Psoas muscle (tissue), 7 donors: ENCODE measurements at regions not wholly inside any gene's neighbourhood (a gene's known extent, or its start where the extent isn't known, plus 50 kb on each side); places are given as distances from the start of the nearest gene placed in this dataset.

Experiments used
- ATAC-seq, 4 donors: fragments of 200-7000 bp; cut with Tn5 transposase; one replicate each; pipeline ENCODE4 v1.9.1; 2020; ENCODE audit warnings: moderate library complexity in 3 of 4, mild to moderate bottlenecking in 2 of 4
- DNase-seq, 2 donors: peaks; one replicate each; pipeline ENCODE4 v3.0.0-alpha.2; 2020
- H3K27ac ChIP-seq: fragments of 200-600 bp; one replicate; pipeline ENCODE4 v1.8.0; 2022
- H3K27me3 ChIP-seq, 3 donors: fragments of 200-600 bp in 1 of 3; one replicate each; pipeline versions ENCODE4 v1.6.1 to v1.8.0; 2013 to 2022; ENCODE audit warnings: low read length in 2 of 3, mild to moderate bottlenecking in 2 of 3, moderate library complexity in 1 of 3; ENCODE audit not compliant: insufficient read depth in 3 of 3
- H3K36me3 ChIP-seq, 2 donors: fragments of 200-600 bp in 1 of 2; one replicate each; pipeline versions ENCODE4 v1.6.1 to v1.8.0; 2013 to 2022; ENCODE audit warnings: low read depth in 1 of 2, mild to moderate bottlenecking in 1 of 2, moderate library complexity in 1 of 2; ENCODE audit not compliant: insufficient read depth in 1 of 2
- H3K4me1 ChIP-seq: fragments of 200-600 bp; one replicate; pipeline ENCODE4 v1.8.0; 2022
- H3K4me3 ChIP-seq: fragments of 200-600 bp; one replicate; pipeline ENCODE4 v1.8.0; 2022; ENCODE audit warnings: mild to moderate bottlenecking
- H3K9me3 ChIP-seq: fragments of 200-600 bp; one replicate; pipeline ENCODE4 v1.8.0; 2022
- CTCF ChIP-seq: fragments of 200-600 bp; IDR thresholded peaks from one replicate; pipeline ENCODE4 v1.8.0; 2022; ENCODE audit warnings: antibody characterized with exemption
- WGBS, 3 donors: extraction: QIAGEN DNeasy Blood & Tissue Kit; methylation state at CpG; one replicate each; pipeline versions ENCODE4 v1.1.6 to v1.1.7; 2013; 5-methylcytosine and 5-hydroxymethylcytosine counted together
- intact Hi-C, 2 donors: fragments of 100-400 bp; cut with DNase I; formaldehyde crosslinking; loops; one replicate each; pipeline versions ENCODE4 v1.11.0 to v1.14.2; 2022
- donor health status: healthy with polysubstance abuse.
- donor health status: DM: no; HTN: no; CAD: no; lungs with moderate emphysema.
- donor health status: Bipolar disorder and iron deficiency.
- donor health status: healthy.
- donor health status: DM: yes; HTN: yes; CAD: no.
- donor health status: DM: no; HTN: no; CAD: no.
- donor health status: DM: yes; HTN: yes; CAD: no.

- no peak for ATAC-seq
- Histone ChIP-seq H3K4me3 (no peak overlapping the region), H3K9me3 (no peaks in the 10 kb centered on the region), H3K27ac (no peak overlapping the region), H3K36me3 (no peaks in the 10 kb centered on the region), H3K4me1 (no peaks in the 10 kb centered on the region), H3K27me3 (no peaks in the 10 kb centered on the region)
- DNase-seq: no peak
- 81 to 100% (median 94%) methylated on average over 1 of the region's 1 CpG for WGBS, 3 donors
- intact Hi-C loops: no loop called here
- no peak for TF ChIP-seq CTCF
Measured at GRCh38 chrX:45823536-45823935, 622.9 kb upstream of the DIPK2B start.

GRCh38 chrX:45822124-45822523, 621.4 kb upstream of the DIPK2B start:
- intact Hi-C loops: no loop called here
- no peak for DNase-seq

GRCh38 chrX:45818913-45819312, 618.2 kb upstream of the DIPK2B start:
- Histone ChIP-seq H3K9me3 (peaks cover 5% of the 10 kb centered on the region), H3K4me3 (no peak overlapping the region), H3K4me1 (no peaks in the 10 kb centered on the region), H3K27me3 (no peaks in the 10 kb centered on the region), H3K36me3 (no peaks in the 10 kb centered on the region), H3K27ac (no peak overlapping the region)
- 79 to 87% (median 82%) methylated on average over 2 of the region's 2 CpGs for WGBS, 3 donors
- TF ChIP-seq CTCF: no peak
- DNase-seq (no peak), ATAC-seq (no peak)
- intact Hi-C loops: no loop called here

More at GRCh38 chrX:45822124-45822523, 621.4 kb upstream of the DIPK2B start:
- H3K4me1 ChIP-seq: no peaks in the 10 kb centered on the region
- TF ChIP-seq CTCF: no peak
- no peak overlapping the region for H3K27ac ChIP-seq
- no peaks in the 10 kb centered on the region for H3K27me3 ChIP-seq
- no peaks in the 10 kb centered on the region for H3K36me3 ChIP-seq
- WGBS, 3 donors: 76 to 100% (median 99%) methylated on average over 3 of the region's 3 CpGs
- peaks cover under 1% of the 10 kb centered on the region for H3K9me3 ChIP-seq
- ATAC-seq: no peak
- H3K4me3 ChIP-seq: no peak overlapping the region

GRCh38 chrX:45815441-45815840, 614.8 kb upstream of the DIPK2B start:
- ATAC-seq: no peak
- peaks cover 0 to 4% (median 0%) of the 10 kb centered on the region in 3 donors for H3K27me3 ChIP-seq
- intact Hi-C loops: no loop called here
- DNase-seq: no peak
- H3K9me3 ChIP-seq: peaks cover 5% of the 10 kb centered on the region
- no peaks in the 10 kb centered on the region for H3K36me3 ChIP-seq
- no peaks in the 10 kb centered on the region for H3K4me1 ChIP-seq
- TF ChIP-seq CTCF: no peak
- H3K4me3 ChIP-seq: no peak overlapping the region
- WGBS, 3 donors: 59 to 90% (median 84%) methylated on average over 1 of the region's 1 CpG
- no peak overlapping the region for H3K27ac ChIP-seq

GRCh38 chrX:45811326-45811725, 610.6 kb upstream of the DIPK2B start:
- no peak for DNase-seq
- H3K36me3 ChIP-seq: no peaks in the 10 kb centered on the region
- H3K27ac ChIP-seq: no peak overlapping the region
- WGBS, 3 donors: 74 to 88% (median 86%) methylated on average over 6 of the region's 6 CpGs
- intact Hi-C loops: no loop called here
- no peak for ATAC-seq
- TF ChIP-seq CTCF: no peak
- H3K4me3 ChIP-seq: no peak overlapping the region
- no peaks in the 10 kb centered on the region for H3K4me1 ChIP-seq
- peaks cover 0 to 24% (median 0%) of the 10 kb centered on the region in 3 donors for H3K27me3 ChIP-seq
- no peaks in the 10 kb centered on the region for H3K9me3 ChIP-seq
